GM12878 (cell line): ENCODE measurements at regions not wholly inside any gene's neighbourhood (a gene's known extent, or its start where the extent isn't known, plus 50 kb on each side); places are given as distances from the start of the nearest gene placed in this dataset.
A peak's percentile ranks its signal among the peaks of the same experiment; 100 is the strongest.

Source experiments
- ATAC-seq: fragments of 200-7000 bp; cut with Tn5 transposase; 3 replicates; pipeline ENCODE4 v1.9.1; 2020; ENCODE audit warnings: mild to moderate bottlenecking, moderate library complexity
- BruUV-seq: library from RNA; stranded (reverse); fragments of 400-500 nt; replicated peaks from 2 replicates; lab custom pipeline; 2021; lab: Mats Ljungman, UMichigan
- CTCF ChIA-PET: fragments of 300-600 bp; sonication (Branson Sonifier 250); formaldehyde crosslinking; extraction: SDS; loops from one replicate; lab custom pipeline; 2021; ENCODE audit warnings: inconsistent platforms; lab: Yijun Ruan, JAX
- POLR2A ChIA-PET: fragments of 350-600 bp; formaldehyde crosslinking; extraction: SDS; loops from one replicate; lab custom pipeline; 2021; ENCODE audit warnings: inconsistent platforms; lab: Charles Lee
- RAD21 ChIA-PET: fragments of 300-600 bp; sonication (Branson Sonifier 250); formaldehyde crosslinking; loops from one replicate; lab custom pipeline; 2023; ENCODE audit warnings: antibody characterized with exemption; ENCODE audit not compliant: unreplicated experiment; lab: Charles Lee
- SMC1A ChIA-PET: fragments of 300-600 bp; sonication (Branson Sonifier 250); formaldehyde crosslinking; loops from one replicate; lab custom pipeline; 2023; ENCODE audit not compliant: unreplicated experiment, uncharacterized antibody; lab: Charles Lee
- DNase-seq: peaks from one replicate; pipeline ENCODE4 v3.0.0-alpha.2; 2011; ENCODE audit warnings: low read depth, low spot score
- FAIRE-seq: peaks from 3 replicates; lab custom pipeline; 2011; peaks lifted over from hg19 to GRCh38; lab: Jason Lieb, UNC
- H2AFZ ChIP-seq: 2 replicates; pipeline ENCODE4 v1.6.0; 2011; ENCODE audit warnings: low read depth, low read length, control low read depth; ENCODE audit not compliant: control insufficient read depth
- H3K27ac ChIP-seq: 2 replicates; pipeline ENCODE4 v1.5.1; 2011; ENCODE audit warnings: control low read depth; ENCODE audit not compliant: control insufficient read depth, insufficient read depth
- H3K27me3 ChIP-seq, 2 experiments: replicated peaks in 1 of 2; 2 replicates each; pipeline versions ENCODE4 v1.6.0 to v1.6.1; 2011; ENCODE audit warnings: low read length in 1 of 2; ENCODE audit not compliant: control insufficient read depth in 2 of 2, insufficient read depth in 2 of 2
- H3K36me3 ChIP-seq, 2 experiments: 2 replicates each; pipeline ENCODE4 v1.5.1; 2011; ENCODE audit warnings: low read length in 1 of 2; ENCODE audit not compliant: control insufficient read depth in 2 of 2, insufficient read depth in 2 of 2
- H3K4me1 ChIP-seq: 2 replicates; pipeline ENCODE4 v1.6.1; 2011; ENCODE audit warnings: mild to moderate bottlenecking, low read length, moderate library complexity, mixed read lengths; ENCODE audit not compliant: control insufficient read depth, insufficient read depth
- H3K4me2 ChIP-seq: 2 replicates; pipeline ENCODE4 v1.6.0; 2011; ENCODE audit warnings: control low read depth; ENCODE audit not compliant: control insufficient read depth, insufficient read depth
- H3K4me3 ChIP-seq: fragments of 200-600 bp; sonication (generic); 2 replicates; pipeline ENCODE4 v1.5.1; 2016
- H3K79me2 ChIP-seq: 2 replicates; pipeline ENCODE4 v1.6.0; 2011; ENCODE audit warnings: low read length; ENCODE audit not compliant: control insufficient read depth, insufficient read depth
- H3K9ac ChIP-seq: 2 replicates; pipeline ENCODE4 v1.8.0; 2011; ENCODE audit warnings: low read length, control low read depth, mixed read lengths; ENCODE audit not compliant: control insufficient read depth, insufficient read depth
- H3K9me3 ChIP-seq: replicated peaks from 3 replicates; pipeline ENCODE4 v1.5.1; 2011; ENCODE audit warnings: mild to moderate bottlenecking, low read length; ENCODE audit not compliant: control insufficient read depth, insufficient read depth
- H4K20me1 ChIP-seq: 2 replicates; pipeline ENCODE4 v1.6.0; 2011; ENCODE audit not compliant: control insufficient read depth, insufficient read depth
- BACH1 ChIP-seq: fragments of 450-650 bp; IDR thresholded peaks from 2 replicates; pipeline ENCODE4 v1.6.1; 2017; ENCODE audit warnings: mild to moderate bottlenecking, borderline replicate concordance
- MEF2A ChIP-seq: IDR thresholded peaks from 2 replicates; pipeline ENCODE4 v1.6.1; 2011; ENCODE audit warnings: low read depth, mild to moderate bottlenecking, low read length, moderate library complexity; ENCODE audit not compliant: insufficient read depth
- NR2C2 ChIP-seq: IDR thresholded peaks from 2 replicates; pipeline ENCODE4 v1.6.1; 2011; ENCODE audit warnings: borderline replicate concordance, low read depth; ENCODE audit not compliant: control insufficient read depth, insufficient read length
- RAD21 ChIP-seq: IDR thresholded peaks from 2 replicates; pipeline ENCODE4 v1.6.1; 2011; ENCODE audit warnings: mild to moderate bottlenecking, low read depth, low read length, moderate library complexity; ENCODE audit not compliant: insufficient read depth
- RFX5 ChIP-seq: IDR thresholded peaks from 2 replicates; pipeline ENCODE4 v1.6.1; 2011; ENCODE audit warnings: low read depth, low read length, improper control_type of control experiment
- WGBS: methylation state at CpG from one replicate; pipeline ENCODE4 v1.1.6; 2016; ENCODE audit warnings: low lambda C conversion rate; ENCODE audit not compliant: insufficient replicate concordance, insufficient coverage; ENCODE audit errors: missing lambda C conversion rate; 5-methylcytosine and 5-hydroxymethylcytosine counted together
- in situ Hi-C: fragments of 300-500 bp; cut with MboI; formaldehyde crosslinking; loops from 9 replicates; pipeline ENCODE4 v1.14.3; 2018; ENCODE audit warnings: mixed read lengths
- intact Hi-C: fragments of 100-400 bp; cut with micrococcal nuclease; formaldehyde crosslinking; loops from one replicate; pipeline ENCODE4 v1.14.2; 2022; ENCODE audit not compliant: unreplicated experiment
- TF ChIP-seq, protein P1 (sequence below): fragments of 450-650 bp; IDR thresholded peaks from 2 replicates; pipeline ENCODE4 v1.6.1; 2018; ENCODE audit warnings: mild to moderate bottlenecking, low read depth, moderate library complexity; ENCODE audit not compliant: partially characterized antibody
- TF ChIP-seq, protein P2 (sequence below): fragments of 450-650 bp; IDR thresholded peaks from 2 replicates; pipeline ENCODE4 v1.6.1; 2016; ENCODE audit warnings: mild to moderate bottlenecking, moderate library complexity, borderline replicate concordance
- TF ChIP-seq, protein P3 (sequence below): fragments of 450-650 bp; IDR thresholded peaks from 2 replicates; pipeline ENCODE4 v1.6.1; 2017; ENCODE audit warnings: low read depth, mild to moderate bottlenecking, moderate library complexity
- TF ChIP-seq, protein P4 (sequence below): fragments of 450-650 bp; IDR thresholded peaks from 2 replicates; pipeline ENCODE4 v1.6.1; 2018; ENCODE audit warnings: borderline replicate concordance, mild to moderate bottlenecking; ENCODE audit not compliant: partially characterized antibody
- TF ChIP-seq, protein P5 (sequence below): IDR thresholded peaks from 2 replicates; pipeline ENCODE4 v1.6.1; 2012; ENCODE audit warnings: low read depth, low read length, improper control_type of control experiment

DNA sequence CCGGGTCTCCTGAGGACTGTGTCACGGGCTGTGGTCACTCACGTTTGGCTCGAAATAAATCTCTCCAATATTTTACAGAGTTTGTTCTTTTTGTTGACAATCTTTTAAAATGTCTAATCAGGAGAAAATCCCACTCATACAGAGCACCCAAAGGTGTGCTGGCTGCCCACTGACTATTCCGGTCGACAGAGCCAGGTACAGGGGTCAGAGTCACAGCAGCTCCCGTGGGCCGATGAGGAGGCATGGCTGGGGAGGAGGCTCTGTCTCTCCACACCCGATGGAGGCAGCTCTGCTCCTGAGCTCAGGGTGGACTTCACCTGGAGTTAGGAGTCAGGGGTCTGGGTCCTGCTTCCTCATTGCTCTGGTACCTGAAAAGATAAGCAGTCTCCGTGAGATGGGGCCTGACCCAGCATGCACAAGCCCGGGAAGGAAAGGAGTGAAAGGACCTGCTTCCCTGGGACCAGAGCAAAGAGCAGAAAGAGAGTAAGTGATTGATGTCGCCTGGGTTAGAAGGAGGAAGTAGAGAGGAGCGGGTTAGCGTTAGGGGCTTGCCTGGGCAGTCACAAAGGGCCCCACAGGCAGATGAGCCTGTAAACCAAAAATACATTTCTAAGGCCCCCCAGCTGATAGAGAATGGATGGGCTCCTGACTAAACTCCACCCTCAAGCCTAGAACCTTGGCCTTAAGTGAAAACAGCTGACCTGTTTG lies 53.5 kb upstream of the UNC93A start:
- intact Hi-C loops: no loop called here
- peak; percentile 37; the same call in 1 of the 3 replicates for ATAC-seq
- Histone ChIP-seq H3K9me3 (no peaks in the 10 kb centered on the region), H2AFZ (no peak overlapping the region), H3K79me2 (no peaks in the 10 kb centered on the region), H3K27ac (no peak overlapping the region), H3K9ac (no peak overlapping the region), H3K4me2 (no peak overlapping the region), H3K27me3 (peaks cover 3% of the 10 kb centered on the region in 2 experiments), H3K4me1 (no peaks in the 10 kb centered on the region), H3K36me3 (no peaks in the 10 kb centered on the region), H3K4me3 (no peak overlapping the region), H4K20me1 (no peaks in the 10 kb centered on the region)
- in situ Hi-C loops: no loop called here
- POLR2A ChIA-PET: no interaction called here
- WGBS: 11% methylated on average over 14 of the region's 14 CpGs
- SMC1A ChIA-PET: interaction anchor here (0.5 kb wide), 1 partner anchor 9 kb away, joined by 3 read pairs; no protein-coding TSS in a partner anchor
- RAD21 ChIA-PET: no interaction called here
- CTCF ChIA-PET: no interaction called here
- DNase-seq: no peak
- FAIRE-seq: no peak
- BruUV-seq: no TSS peak
- no peak for TF ChIP-seq MEF2A
- TF ChIP-seq, protein P1, sequence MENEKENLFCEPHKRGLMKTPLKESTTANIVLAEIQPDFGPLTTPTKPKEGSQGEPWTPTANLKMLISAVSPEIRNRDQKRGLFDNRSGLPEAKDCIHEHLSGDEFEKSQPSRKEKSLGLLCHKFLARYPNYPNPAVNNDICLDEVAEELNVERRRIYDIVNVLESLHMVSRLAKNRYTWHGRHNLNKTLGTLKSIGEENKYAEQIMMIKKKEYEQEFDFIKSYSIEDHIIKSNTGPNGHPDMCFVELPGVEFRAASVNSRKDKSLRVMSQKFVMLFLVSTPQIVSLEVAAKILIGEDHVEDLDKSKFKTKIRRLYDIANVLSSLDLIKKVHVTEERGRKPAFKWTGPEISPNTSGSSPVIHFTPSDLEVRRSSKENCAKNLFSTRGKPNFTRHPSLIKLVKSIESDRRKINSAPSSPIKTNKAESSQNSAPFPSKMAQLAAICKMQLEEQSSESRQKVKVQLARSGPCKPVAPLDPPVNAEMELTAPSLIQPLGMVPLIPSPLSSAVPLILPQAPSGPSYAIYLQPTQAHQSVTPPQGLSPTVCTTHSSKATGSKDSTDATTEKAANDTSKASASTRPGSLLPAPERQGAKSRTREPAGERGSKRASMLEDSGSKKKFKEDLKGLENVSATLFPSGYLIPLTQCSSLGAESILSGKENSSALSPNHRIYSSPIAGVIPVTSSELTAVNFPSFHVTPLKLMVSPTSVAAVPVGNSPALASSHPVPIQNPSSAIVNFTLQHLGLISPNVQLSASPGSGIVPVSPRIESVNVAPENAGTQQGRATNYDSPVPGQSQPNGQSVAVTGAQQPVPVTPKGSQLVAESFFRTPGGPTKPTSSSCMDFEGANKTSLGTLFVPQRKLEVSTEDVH: no peak
- no peak for TF ChIP-seq RAD21
- no peak for TF ChIP-seq NR2C2
- TF ChIP-seq, protein P2, sequence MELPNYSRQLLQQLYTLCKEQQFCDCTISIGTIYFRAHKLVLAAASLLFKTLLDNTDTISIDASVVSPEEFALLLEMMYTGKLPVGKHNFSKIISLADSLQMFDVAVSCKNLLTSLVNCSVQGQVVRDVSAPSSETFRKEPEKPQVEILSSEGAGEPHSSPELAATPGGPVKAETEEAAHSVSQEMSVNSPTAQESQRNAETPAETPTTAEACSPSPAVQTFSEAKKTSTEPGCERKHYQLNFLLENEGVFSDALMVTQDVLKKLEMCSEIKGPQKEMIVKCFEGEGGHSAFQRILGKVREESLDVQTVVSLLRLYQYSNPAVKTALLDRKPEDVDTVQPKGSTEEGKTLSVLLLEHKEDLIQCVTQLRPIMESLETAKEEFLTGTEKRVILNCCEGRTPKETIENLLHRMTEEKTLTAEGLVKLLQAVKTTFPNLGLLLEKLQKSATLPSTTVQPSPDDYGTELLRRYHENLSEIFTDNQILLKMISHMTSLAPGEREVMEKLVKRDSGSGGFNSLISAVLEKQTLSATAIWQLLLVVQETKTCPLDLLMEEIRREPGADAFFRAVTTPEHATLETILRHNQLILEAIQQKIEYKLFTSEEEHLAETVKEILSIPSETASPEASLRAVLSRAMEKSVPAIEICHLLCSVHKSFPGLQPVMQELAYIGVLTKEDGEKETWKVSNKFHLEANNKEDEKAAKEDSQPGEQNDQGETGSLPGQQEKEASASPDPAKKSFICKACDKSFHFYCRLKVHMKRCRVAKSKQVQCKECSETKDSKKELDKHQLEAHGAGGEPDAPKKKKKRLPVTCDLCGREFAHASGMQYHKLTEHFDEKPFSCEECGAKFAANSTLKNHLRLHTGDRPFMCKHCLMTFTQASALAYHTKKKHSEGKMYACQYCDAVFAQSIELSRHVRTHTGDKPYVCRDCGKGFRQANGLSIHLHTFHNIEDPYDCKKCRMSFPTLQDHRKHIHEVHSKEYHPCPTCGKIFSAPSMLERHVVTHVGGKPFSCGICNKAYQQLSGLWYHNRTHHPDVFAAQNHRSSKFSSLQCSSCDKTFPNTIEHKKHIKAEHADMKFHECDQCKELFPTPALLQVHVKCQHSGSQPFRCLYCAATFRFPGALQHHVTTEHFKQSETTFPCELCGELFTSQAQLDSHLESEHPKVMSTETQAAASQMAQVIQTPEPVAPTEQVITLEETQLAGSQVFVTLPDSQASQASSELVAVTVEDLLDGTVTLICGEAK: no peak
- no peak for TF ChIP-seq RFX5
- TF ChIP-seq, protein P3, sequence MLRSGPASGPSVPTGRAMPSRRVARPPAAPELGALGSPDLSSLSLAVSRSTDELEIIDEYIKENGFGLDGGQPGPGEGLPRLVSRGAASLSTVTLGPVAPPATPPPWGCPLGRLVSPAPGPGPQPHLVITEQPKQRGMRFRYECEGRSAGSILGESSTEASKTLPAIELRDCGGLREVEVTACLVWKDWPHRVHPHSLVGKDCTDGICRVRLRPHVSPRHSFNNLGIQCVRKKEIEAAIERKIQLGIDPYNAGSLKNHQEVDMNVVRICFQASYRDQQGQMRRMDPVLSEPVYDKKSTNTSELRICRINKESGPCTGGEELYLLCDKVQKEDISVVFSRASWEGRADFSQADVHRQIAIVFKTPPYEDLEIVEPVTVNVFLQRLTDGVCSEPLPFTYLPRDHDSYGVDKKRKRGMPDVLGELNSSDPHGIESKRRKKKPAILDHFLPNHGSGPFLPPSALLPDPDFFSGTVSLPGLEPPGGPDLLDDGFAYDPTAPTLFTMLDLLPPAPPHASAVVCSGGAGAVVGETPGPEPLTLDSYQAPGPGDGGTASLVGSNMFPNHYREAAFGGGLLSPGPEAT: no peak
- TF ChIP-seq, protein P4, sequence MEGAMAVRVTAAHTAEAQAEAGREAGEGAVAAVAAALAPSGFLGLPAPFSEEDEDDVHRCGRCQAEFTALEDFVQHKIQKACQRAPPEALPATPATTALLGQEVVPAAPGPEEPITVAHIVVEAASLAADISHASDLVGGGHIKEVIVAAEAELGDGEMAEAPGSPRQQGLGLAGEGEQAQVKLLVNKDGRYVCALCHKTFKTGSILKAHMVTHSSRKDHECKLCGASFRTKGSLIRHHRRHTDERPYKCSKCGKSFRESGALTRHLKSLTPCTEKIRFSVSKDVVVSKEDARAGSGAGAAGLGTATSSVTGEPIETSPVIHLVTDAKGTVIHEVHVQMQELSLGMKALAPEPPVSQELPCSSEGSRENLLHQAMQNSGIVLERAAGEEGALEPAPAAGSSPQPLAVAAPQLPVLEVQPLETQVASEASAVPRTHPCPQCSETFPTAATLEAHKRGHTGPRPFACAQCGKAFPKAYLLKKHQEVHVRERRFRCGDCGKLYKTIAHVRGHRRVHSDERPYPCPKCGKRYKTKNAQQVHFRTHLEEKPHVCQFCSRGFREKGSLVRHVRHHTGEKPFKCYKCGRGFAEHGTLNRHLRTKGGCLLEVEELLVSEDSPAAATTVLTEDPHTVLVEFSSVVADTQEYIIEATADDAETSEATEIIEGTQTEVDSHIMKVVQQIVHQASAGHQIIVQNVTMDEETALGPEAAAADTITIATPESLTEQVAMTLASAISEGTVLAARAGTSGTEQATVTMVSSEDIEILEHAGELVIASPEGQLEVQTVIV: no peak
- no peak for TF ChIP-seq BACH1
- TF ChIP-seq, protein P5, sequence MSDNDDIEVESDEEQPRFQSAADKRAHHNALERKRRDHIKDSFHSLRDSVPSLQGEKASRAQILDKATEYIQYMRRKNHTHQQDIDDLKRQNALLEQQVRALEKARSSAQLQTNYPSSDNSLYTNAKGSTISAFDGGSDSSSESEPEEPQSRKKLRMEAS: no peak
